GM10266 (cell line): ENCODE measurements at regions not wholly inside any gene's neighbourhood (a gene's known extent, or its start where the extent isn't known, plus 50 kb on each side); places are given as distances from the start of the nearest gene placed in this dataset.

Experiments used
- DNase-seq: peaks from one replicate; pipeline ENCODE4 v3.0.0; 2012; ENCODE audit errors: extremely low spot score
- TF ChIP-seq, protein P1 (sequence below): IDR thresholded peaks from 2 replicates; pipeline ENCODE4 v1.5.1; 2012; ENCODE audit warnings: mild to moderate bottlenecking, low read depth; ENCODE audit not compliant: control insufficient read depth, insufficient read depth; ENCODE audit errors: missing control alignments

DNA sequence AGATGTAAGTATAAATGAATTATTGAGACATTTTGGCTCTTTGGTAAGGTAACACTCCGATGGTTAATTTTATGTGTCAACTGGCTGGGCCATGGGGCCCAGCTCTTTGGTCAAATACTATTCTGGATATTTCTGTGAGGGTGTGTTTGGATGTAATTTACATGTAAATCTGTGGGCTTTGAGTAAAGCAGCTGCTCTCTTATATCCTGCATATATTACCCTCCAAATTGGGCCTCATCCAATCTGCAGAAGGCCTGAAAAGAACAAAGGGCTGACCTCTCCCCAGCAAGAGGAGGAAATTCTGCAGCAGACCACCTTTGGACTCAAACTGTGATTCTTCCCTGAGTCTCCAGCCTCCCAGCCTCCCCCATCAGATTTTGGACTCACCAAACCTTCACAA is 464.1 kb downstream of the PLCL1 start:
- DNase-seq = no peak
- TF ChIP-seq, protein P1, sequence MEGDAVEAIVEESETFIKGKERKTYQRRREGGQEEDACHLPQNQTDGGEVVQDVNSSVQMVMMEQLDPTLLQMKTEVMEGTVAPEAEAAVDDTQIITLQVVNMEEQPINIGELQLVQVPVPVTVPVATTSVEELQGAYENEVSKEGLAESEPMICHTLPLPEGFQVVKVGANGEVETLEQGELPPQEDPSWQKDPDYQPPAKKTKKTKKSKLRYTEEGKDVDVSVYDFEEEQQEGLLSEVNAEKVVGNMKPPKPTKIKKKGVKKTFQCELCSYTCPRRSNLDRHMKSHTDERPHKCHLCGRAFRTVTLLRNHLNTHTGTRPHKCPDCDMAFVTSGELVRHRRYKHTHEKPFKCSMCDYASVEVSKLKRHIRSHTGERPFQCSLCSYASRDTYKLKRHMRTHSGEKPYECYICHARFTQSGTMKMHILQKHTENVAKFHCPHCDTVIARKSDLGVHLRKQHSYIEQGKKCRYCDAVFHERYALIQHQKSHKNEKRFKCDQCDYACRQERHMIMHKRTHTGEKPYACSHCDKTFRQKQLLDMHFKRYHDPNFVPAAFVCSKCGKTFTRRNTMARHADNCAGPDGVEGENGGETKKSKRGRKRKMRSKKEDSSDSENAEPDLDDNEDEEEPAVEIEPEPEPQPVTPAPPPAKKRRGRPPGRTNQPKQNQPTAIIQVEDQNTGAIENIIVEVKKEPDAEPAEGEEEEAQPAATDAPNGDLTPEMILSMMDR = no peak

DNA sequence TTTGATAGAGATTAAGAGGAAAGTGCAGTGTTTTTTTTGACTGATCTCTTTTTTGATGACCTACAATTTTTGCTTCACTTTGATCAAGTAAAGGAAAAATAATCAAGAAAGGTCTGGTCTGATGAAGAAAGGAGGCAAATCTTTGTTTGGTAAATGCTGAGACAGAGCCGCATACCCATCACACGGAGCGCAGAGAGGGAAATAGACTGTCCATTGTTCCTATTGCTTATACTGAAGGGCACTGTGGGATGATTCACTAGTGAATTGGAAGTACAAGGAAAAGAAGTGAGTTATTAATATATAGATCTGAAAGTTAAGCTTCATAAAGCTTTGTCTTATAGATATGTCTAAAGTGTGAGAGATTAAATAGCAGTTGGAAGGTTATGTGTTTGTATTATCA is 455.1 kb downstream of the PLCL1 start:
- TF ChIP-seq, protein P1 = no peak
- DNase-seq = no peak

DNA sequence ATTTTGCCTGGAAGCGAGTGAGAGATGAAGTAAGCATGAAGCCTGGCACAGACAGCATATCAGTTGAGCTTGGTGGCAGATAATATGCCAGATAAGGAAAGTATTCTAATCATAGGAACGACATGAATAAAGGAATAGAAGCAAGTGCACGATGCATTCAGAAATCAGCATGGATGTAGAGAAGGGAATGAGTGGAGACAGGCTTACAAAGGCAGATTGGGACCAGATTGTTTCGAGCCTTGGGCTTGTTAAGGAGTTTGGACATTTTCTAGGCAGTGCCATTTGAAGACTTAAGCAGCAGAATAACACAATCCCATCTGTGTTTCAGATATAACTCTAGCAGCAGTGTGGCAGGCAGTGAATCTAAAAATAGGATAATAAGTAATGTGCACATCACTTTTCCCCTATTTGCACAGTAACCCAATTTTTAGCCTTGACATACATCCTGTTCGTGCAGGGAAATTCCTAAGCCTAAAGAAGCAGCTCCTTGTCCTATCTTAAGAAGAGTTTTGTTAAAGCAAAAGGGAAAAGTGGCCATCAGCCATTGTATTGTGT is 450.2 kb downstream of the PLCL1 start:
- TF ChIP-seq, protein P1 = no peak
- no peak for DNase-seq

DNA sequence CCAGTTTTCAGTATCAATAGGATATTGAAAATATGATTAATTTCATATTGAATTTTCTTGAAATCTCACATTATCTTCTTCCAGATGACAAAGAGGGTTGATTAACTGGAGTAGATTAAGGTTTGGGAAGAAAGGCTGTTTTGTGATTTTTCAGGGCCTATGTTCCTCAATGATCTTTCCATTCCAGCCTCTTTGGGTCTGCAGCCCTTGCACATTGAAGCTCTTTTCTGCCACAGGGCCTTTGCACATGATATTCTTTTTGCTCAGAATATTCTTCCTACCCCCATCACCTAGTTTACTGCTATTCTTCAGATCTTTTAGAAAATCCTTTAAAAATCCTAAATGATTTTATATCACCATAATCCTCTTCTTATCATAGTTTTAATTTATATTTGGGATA is 449.6 kb downstream of the PLCL1 start:
- DNase-seq = no peak
- TF ChIP-seq, protein P1 = no peak

DNA sequence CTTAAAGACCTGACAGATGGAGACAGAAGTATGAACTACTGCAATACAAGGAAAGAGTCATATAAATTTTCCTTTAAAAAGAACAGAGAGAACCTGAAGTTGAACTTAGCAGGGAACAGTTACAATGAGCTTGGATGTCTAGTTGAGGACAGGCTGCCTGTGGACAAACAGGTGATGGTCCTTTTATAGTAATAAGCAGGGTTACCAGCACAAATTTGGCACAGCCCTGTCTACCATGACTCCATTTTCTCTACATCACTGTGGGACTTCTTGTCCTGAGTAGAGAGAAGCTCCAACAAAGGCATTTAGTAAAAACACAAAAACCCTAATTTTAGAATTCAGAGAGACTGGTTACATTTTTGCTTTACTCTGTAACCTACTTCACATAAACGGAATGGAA is 448.1 kb downstream of the PLCL1 start:
- TF ChIP-seq, protein P1 = no peak
- DNase-seq = no peak

DNA sequence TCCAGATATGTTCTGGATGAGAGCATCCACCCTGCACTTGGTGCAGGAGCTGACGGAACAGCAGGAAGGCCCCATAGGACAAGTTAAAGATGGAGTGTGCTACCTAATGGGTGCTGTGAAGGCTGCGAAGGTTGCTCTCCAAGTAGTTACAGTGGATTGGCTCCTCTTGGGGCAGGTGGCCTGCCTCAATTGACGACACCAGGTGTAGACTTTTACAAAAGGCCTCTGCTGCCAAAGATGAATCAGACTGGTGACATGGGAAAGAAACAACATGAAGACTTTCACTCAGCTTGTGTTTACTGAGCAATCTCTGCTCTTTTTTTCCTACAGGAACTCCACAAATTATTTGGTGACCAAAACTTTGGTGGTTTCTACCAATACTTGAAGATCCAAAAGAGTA is 437.7 kb downstream of the PLCL1 start:
- TF ChIP-seq, protein P1 = no peak
- DNase-seq = no peak

DNA sequence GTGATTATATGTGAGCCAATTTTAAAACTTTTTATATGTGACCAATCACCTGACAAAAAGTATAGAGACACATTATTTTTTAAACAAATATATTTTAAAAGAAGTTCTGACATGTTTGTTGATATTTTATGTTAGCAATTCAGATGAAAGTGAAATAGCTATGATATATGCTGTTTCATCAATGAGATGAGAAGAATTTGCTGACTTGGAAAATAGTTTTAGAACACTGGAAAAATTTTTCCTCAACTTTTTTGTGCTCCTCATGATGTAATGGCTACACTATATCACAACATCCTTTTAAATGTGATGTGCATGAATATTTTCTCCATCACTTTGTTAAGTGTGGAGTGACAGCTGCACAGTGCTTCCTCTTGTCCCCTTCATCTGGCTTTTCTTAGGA is 434.0 kb downstream of the PLCL1 start:
- no peak for DNase-seq
- TF ChIP-seq, protein P1 = no peak
